GM21526 (cell line): ENCODE measurements at regions not wholly inside any gene's neighbourhood (a gene's known extent, or its start where the extent isn't known, plus 50 kb on each side); places are given as distances from the start of the nearest gene placed in this dataset.
"Not testable (repeated sequence)": the region's sequence is repeated elsewhere in the genome, so short reads cannot be mapped to it uniquely, and the experiment has no call there.

ENCODE experiments used
- ATAC-seq: cut with Tn5 transposase; IDR thresholded peaks from one replicate; pipeline ENCODE4 v1.9.1; 2021; ENCODE audit warnings: moderate library complexity; ENCODE audit not compliant: unreplicated experiment, low FRiP score

DNA sequence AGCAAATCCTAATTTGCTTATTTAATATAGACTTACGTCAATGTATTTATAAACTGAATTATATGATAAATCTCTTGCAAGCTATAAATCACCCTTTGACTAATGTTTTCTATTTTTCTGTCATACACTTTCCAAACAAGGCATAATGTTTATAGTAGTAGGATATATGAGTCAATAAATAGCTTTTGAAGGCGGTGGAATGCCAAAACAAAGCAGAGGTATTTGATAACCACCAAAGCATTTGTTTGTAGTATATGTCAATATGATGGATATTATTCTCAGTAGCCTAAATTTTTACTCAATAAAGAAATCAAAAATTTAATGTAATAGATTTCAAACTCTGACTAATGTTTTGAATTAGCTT lies 1354.6 kb downstream of the HACE1 start:
- no peak for ATAC-seq

DNA sequence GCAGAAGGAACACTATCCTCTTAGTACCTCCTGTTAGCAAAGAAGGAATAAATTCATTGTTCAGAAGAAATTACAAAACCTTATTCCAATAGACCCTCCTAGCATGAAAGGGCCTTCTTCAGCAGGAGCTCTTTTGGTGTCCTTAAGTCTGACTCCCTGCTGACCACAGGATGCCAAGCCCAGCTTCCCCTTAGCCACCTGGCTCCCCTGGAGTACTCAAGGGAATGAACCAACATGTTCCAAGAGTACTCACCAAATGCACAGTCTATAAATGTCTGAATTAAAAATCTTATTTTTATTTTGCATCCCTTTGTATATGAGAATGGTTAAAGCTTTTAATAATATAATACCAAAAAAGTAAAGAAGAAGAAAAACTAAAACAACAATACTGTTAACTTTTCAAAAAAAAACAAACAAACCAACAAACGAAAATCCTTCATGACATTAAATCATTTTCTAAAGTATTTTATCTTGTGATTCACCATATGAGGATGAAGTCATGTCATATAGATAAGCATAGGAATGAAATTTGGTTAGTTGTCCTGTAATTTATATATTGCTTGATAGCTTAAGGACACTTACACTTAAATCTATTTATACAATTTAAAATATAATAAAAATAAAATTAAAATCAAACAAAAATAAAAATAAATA lies 1355.1 kb downstream of the HACE1 start:
- ATAC-seq, result no peak

DNA sequence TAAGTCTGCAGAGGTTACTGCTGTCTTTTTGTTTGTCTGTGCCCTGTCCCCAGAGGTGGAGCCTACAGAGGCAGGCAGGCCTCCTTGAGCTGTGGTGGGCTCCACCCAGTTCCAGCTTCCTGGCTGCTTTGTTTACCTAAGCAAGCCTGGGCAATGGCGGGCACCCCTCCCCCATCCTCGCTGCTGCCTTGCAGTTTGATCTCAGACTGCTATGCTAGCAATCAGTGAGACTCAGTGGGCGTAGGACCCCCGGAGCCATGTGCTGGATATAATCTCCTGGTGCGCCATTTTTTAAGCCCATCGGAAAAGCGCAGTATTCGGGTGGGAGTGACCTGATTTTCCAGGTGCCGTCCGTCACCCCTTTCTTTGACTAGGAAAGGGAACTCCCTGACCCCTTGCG lies 1363.1 kb downstream of the HACE1 start:
- not testable (repeated sequence) for ATAC-seq

DNA sequence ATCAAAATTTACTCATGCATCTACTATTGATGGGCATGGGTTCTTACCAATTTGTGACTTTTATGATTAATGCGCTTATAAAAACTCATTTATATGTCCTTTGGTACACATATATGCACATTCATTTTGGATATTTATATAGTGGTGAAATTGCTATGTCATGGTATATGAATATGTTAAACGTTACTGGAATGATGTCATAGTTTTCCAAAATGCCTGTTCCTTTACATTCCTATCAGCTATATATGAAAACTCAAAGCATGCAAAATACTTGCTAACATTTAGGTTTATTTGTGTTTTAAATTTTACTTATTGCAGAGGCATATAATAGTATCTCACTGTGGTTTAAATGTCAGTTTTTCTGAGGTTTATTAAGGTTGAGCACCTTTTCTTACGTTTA lies 1403.1 kb downstream of the HACE1 start:
- ATAC-seq, result no peak

DNA sequence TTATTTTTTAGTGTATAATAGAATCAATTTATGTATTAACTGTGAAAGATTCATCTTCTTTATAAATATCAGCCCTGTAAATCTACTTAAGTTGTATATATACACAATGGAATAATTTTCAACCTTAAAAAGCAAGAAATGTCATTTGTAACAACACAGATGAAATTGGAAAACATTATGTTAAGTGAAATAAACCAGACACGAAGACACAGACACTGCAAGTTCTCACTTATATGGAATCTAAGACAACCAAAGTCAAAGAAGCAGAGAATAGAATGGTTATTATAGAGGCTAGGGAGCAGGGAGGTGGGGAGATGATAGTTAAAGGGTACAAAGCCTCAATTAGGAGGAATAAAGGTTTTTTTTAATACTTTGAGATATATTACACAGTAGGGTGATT lies 1404.4 kb downstream of the HACE1 start:
- ATAC-seq, result no peak

DNA sequence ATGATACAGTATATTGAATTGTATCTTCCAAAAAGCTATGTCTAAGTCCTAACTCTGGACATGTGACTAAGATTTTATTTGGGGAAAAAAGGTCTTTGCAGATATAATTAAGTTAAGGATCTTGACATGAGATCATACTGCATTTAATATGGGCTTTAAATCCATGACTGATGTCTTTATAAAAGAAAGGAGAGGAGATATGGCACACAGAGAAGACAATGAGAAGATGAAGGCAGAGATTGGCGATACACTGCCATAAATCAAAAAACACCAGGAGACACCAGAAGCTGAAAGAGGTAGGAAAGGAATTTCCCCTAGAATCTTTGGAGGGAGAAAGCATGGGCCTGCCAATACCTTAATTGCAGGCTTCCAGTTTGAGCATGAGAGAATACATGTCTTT lies 1450.2 kb downstream of the HACE1 start:
- ATAC-seq, result no peak

DNA sequence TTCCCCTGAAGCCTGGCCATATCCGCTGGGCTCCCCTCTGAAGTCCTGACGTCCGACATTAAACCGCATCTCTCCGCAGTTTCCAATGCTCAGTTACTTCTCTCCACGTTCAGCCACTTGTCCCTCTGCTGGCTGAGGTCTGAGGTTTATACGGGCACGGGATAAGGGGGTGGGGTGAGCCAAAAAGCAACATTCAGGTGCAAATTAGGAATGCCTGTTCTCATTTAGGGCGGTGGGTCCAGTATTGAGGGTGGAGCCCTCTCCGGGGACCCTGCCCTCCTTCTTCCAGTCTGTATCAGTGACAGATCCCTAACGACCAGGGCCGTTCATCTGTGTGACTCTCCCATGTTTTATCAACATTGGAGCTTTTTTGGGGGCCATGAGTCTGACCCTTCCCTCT lies 1454.4 kb downstream of the HACE1 start:
- no peak for ATAC-seq

DNA sequence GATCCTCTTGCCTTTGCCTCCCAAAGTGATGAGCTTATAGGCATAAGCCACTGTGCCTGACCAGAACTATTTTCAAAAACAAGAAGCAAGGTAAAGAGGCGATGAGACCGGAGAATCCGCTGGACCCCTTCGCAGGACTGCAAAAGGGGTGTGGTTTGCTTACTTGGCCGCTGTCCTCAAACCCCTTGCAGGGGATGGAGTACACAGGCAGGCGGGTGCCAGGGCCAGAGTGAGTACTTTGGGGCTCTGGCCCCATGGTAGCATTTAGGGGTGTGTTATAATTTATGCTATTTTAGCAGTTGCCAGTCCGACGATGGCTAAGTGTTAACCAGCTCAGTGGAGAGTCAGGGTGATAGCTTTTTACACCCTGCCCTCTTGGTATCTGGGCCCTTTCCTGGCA lies 1454.9 kb downstream of the HACE1 start:
- ATAC-seq, result no peak

DNA sequence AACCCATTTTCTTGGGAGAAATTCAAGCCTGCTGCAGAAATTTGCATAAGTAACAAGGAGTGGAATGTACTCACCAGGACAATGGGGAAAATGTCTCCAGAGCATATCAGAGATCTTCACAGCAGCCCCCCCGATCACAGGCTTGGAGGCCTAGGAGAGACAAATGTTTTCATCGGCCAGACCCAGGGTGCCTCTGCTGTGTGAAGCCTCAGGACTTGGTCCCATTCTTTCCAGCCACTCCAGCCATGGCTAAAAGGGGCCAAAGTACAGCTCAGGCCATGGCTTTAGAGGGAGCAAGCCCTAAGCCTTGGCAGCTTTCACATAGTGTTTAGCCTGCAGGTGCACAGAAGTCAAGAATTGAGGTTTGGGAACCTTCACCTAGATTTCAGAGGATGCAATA lies 1463.0 kb downstream of the HACE1 start:
- no peak for ATAC-seq

DNA sequence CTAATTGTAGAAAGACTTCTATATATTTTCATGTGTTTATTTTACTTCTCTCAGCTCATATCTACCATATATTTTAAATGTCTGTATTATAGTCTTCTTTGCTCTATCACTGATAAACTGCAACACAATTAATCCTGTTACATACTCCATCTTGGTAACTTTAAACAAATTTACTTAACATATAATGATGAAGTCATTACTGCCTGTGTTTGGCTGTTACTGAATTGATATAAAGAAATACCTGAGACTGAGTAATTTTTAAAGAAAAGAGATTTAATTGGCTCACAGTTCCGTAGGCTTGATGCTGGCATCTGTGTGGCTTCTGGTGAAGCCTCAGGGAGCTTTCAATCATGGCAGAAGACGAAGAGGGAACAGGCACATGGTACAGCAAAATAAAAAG lies 1480.4 kb downstream of the HACE1 start:
- no peak for ATAC-seq

DNA sequence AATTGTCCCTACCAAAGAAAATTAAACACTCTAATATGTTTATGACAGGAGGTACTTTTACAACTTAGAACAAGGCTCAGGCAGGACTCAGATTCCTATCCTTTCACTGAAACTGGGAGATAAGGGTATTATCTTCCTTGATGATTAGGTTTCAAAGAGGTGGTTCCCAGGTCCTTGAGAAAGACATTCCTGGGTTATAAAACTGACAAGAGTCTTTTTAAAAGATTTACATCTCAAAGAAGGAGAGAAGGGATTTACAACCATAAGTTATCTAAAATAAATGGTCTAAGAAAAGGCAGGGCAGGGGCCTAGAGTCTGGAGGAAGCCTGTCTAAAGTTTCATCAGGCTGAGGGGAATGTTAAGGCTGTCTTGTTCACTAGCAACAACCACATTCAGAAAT lies 1492.5 kb downstream of the HACE1 start:
- no peak for ATAC-seq

DNA sequence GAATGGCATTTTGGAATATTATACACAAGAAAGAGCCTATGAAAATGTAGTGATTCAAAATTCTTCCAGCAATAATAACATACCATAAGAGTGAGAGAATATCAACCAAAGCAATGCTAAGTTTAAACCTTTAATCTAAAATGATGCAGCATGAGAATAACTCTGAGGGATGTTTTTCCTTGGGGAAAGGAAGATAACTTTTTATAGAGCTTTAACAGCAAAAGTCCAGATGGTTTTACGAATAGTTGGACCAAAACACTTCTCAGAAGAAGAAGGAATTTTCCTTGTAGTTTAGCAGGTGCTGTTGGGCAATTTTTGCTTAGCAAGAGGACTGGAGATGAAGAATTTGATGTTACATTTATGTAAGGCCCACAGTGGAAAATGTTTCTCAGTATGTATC lies 1503.2 kb downstream of the HACE1 start:
- no peak for ATAC-seq

DNA sequence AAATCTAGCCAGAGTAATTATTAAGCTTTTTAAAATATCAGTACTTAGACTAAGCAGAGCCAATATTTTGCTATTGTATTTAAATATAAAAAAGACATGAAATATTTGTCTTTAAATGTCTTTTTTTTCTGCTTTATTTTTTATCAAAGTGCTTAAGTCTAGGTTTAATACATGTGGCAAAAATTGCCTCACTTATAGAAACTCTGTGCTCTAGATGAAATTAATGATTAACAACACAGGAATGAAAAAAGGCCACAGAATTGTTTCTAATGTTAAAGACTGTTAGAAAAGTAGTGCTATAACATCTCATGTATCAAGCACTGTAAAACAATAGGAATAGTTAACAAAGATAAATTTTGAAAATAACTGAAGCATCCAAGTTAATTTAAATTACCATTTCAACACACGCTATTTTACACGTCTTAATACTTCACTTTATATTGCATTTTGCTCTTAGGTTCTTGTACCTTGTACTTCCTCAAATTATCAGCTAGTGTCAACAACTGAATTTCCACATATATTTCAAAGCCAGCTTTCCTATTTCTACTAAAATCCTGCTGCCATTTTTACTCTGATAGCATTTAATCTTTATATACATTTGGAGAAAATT lies 1515.1 kb downstream of the HACE1 start:
- no peak for ATAC-seq

DNA sequence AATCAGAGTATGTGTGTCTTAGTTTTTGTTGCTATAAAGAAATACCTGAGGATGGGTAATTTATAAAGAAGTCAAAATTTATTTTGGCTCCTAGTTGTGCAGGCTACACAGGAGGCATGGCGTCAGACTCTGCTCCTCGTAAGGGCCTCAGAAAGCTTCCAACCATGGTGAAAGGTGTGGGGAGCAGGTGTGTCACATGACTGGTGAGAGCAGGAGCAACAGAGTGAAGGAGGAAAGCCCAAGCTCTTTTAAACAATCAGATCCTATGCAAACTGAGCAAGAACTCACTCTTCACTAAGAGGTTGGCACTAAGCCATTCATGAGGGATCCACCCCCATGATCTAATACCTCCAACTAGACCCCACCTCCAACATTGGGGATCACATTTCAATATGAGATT lies 1524.3 kb downstream of the HACE1 start:
- no peak for ATAC-seq

DNA sequence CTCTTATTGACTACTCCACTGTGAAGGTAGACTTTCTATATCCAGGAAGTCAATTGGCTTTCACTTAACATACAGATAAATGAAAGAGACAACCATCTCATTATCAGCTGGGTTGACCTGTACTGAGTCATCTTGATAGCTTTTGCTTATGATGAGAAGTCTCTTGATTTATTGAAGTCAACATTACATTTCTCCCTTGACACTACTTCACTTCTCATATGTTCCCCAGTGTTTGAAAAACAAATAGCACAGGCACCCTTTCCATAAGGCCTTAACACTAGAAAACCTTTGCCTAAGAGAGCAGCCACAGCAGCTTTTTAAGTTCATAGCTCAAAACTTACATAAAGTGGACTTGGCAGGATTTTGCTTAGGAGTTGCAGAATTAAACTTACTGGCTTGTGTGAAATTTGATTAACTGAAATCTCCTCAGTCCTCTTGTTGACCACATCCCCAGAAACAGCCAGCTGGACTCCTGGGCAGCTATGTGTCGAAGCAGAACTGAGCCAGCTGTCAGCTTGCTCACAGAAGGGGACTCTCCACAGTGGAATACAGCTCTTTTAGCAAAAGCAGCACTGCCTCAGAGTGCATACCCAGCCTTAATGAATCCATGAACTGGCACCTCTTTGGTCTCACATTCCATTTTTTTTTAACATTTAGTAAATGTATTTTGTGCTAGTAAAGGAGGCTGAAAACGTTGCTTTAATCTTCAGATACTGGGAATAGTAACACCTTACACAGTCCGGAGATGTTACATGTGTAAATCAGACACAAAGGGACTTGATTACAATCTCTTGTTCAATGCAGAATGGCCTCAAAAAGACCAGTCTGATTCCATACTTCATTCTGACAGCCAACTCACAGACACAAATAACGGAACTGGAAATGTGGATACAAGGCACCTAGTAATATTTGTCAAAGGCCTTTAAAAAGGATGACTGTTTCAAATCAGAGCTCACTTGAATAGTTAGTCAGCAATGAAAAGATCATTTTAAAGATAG lies 1532.7 kb downstream of the HACE1 start:
- ATAC-seq, result no peak

DNA sequence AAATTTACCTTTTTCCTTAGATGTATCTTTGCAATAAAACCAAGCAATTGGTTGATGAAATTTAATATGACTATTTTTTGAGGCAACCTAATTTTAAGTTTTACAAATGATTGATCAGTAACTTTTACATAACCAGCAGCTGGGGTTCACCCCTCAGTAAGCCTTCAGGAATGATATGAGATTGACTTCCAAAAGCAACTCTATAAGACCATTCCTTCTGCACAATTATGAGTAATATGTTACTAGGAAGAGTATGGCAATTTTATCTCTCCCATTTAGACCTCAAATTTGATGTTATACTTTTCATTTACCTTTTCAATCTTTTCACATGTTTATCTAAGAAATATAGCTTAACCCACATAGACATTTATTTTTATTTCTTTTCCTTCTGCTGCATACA lies 1546.3 kb downstream of the HACE1 start:
- ATAC-seq, result no peak

DNA sequence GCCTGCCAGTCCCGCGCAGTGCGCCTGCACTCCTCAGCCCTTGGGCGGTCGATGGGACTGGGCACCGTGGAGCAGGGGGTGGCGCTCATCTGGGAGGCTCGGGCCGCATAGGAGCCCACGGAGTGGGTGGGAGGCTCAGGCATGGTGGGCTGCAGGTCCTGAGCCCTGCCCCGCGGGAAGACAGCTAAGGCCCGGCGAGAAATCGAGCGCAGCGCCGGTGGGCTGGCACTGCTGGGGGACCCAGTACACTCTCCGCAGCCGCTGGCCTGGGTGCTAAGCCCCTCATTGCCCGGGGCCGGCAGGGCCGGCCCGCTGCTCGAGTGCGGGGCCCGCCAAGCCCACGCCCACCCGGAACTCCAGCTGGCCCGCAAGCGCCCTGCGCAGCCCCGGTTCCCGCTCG lies 1565.3 kb downstream of the HACE1 start:
- ATAC-seq, result not testable (repeated sequence)

DNA sequence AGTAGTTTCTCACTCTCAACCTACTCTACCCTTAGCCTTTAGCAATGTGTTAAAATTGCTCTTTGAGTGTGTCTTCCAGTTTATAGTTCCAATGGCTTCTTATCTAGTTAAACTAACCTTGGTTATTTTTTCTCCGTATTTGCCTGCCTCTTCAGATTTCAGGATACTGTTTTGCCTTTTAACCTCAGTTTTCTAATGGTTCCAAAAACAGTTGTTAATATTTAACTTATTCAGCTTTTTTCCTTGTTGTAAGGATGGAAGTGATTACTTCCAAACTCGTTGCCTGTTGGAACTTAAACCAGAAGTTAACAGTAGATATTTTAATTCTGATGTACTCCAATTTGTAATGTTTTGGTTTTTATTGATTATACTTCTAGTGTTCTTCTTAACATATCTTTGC lies 1574.9 kb downstream of the HACE1 start:
- ATAC-seq, result no peak

DNA sequence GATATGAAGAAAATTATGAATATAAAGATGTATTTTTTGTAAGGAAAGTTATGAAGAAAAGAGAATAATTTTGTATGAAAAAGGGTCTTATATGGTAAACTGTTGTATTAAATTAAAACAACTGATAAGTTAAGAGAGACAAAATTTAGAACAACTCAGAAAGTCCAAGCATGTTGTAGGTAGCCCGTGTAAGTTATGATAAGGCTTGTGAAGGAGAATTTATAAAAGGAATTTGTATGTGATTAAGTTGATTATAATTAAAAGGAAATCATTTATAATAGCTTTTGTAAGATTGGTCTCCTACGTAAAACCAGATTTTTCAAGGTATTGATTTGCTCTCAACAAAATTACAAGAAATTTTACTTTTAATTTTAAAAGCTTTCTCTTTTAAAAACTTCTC lies 1579.3 kb downstream of the HACE1 start:
- no peak for ATAC-seq

DNA sequence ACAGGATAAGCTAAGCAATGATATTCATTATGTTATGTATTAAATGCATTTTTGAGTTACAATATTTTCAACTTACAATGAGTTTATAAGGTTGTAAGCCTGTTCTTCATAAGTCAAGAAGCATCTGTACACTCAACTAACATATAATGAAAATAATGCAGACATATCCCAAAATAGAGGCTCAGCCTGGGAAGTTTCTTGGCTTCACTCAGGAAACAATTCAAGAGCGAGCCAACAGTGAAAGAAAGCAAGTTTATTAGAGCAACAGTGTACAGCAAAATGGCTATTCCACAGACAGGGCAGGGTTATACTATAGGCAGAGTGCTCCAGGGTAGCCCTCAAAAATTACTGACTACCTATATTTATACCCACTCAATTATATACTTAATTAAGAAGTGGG lies 1581.8 kb downstream of the HACE1 start:
- no peak for ATAC-seq

DNA sequence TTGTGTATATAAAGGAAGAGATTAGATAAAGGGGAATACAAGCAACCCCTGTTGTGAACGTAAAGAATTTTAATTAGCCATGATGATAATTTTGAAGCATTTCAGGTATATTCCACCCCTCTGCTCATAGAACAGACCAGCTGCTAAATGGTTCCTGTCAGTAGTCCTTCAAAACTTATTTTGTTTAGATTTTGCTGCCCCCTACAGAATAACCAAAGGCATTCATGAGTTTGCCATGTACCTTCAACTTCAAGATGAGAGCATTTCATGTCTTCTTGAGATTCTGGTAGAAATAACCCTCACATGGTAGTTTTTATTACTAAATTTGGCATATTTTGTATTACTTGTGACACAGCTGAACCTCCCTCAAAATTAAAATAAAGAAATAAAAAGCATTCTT lies 1586.7 kb downstream of the HACE1 start:
- ATAC-seq, result no peak

DNA sequence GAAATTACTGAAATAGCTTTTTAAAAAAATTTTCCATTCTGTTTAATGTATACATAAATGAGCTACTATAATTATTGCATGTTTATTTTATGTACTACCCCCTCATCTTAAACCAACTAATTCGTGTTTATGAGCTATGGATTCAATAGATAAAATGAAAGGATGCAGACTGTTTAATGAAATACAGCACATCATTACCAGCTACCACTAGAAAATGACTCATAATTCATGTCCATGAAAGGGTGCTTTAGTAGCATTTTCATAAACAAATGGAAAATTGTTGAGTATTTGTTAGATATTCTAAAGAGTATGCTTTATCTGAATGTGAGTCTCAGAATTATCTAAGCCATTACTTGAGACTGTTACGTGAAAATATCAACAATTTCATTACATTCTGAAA lies 1590.1 kb downstream of the HACE1 start:
- no peak for ATAC-seq
